Astrocyte of the spinal cord (primary cell): ENCODE measurements at regions not wholly inside any gene's neighbourhood (a gene's known extent, or its start where the extent isn't known, plus 50 kb on each side); places are given as distances from the start of the nearest gene placed in this dataset.

Experiments
- DNase-seq: peaks from one replicate; pipeline ENCODE4 v3.0.0; 2011; ENCODE audit warnings: low read depth, low spot score
- H3K4me3 ChIP-seq: 2 replicates; pipeline ENCODE4 v1.5.1; 2011; ENCODE audit warnings: low read depth, mild to moderate bottlenecking, low read length, moderate library complexity
- in situ Hi-C: cut with HindIII; loops from 2 replicates; pipeline ENCODE4 v1.10.0; 2017; ENCODE audit warnings: low sequenced_read_pairs
- TF ChIP-seq, protein P1 (sequence below): IDR thresholded peaks from 2 replicates; pipeline ENCODE4 v1.5.1; 2012; ENCODE audit warnings: low read depth, mild to moderate bottlenecking, low read length, inconsistent platforms

GRCh38 chr5:111977436-111977829 is 220.4 kb upstream of the NREP start:
- no peak overlapping the region for H3K4me3 ChIP-seq
- in situ Hi-C loops: no loop called here
- TF ChIP-seq, protein P1, sequence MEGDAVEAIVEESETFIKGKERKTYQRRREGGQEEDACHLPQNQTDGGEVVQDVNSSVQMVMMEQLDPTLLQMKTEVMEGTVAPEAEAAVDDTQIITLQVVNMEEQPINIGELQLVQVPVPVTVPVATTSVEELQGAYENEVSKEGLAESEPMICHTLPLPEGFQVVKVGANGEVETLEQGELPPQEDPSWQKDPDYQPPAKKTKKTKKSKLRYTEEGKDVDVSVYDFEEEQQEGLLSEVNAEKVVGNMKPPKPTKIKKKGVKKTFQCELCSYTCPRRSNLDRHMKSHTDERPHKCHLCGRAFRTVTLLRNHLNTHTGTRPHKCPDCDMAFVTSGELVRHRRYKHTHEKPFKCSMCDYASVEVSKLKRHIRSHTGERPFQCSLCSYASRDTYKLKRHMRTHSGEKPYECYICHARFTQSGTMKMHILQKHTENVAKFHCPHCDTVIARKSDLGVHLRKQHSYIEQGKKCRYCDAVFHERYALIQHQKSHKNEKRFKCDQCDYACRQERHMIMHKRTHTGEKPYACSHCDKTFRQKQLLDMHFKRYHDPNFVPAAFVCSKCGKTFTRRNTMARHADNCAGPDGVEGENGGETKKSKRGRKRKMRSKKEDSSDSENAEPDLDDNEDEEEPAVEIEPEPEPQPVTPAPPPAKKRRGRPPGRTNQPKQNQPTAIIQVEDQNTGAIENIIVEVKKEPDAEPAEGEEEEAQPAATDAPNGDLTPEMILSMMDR: no peak
- DNase-seq: no peak

GRCh38 chr5:111976705-111977435 is 219.9 kb upstream of the NREP start:
- TF ChIP-seq, protein P1: no peak
- peak; percentile 22 for DNase-seq
- H3K4me3 ChIP-seq: no peak overlapping the region
- in situ Hi-C loops: no loop called here

DNA sequence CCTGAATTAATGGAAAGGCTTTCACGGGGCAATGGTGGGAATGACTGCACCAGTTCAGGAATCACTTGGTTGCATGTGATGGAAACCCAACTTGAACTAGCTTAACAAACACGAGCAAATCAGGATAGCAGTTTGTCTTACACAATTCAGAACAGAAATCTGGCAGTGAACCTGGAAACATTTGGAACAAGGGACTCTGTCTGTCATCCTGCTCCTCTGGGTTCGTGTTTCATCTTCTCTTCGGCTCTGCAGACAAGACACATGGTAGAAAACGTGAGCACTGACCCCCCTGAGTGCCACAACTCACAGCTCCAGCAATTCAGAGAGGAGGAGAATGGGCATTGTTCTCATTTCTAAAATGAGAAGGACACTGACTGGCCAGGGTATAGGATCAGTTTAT is 218.1 kb upstream of the NREP start:
- in situ Hi-C loops: no loop called here
- DNase-seq: no peak

DNA sequence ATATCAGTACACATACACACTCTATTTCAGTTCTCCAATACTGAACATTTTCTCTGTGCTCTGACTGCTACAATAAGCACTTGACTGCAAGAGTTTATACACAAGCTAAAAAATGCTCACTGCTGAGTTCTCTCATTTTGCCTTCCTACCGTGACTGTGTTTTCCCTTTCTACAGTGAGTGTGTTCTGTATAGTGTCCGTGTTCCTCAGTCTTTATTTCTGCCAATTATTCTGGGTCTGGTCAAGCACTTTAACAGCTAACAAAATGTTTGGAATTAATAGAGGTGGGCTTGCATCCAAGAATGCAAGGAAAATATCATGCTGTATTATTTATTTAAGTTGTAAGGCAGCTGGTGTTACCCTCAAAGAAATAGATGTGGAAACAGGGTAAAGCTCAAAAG is 217.0 kb upstream of the NREP start:
- no peak overlapping the region for H3K4me3 ChIP-seq
- DNase-seq: peak; percentile 28
- in situ Hi-C loops: no loop called here
- TF ChIP-seq, protein P1: no peak

More for the DNA sequence above, 218.1 kb upstream of the NREP start:
- TF ChIP-seq, protein P1: no peak
- no peak overlapping the region for H3K4me3 ChIP-seq

DNA sequence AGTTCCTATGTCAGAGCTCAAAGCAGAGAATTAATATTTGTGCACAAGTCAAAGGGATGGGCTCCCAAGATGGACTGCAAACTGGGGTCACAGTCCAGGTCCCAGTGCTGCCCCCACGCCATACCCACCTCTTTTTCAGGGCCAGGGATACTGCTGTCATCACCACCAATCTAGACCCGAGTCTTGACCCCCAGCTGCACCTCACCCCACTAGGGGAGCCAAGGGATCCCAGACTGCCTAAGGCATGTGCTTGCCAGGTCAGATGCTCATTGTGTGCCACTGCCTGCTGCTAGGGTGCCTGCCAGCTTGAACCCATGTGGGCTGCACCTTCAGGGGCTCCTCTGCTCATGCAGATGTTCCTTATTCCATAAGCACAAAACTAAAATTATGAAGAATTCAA is 215.6 kb upstream of the NREP start:
- in situ Hi-C loops: no loop called here
- no peak for DNase-seq
- H3K4me3 ChIP-seq: no peak overlapping the region
- TF ChIP-seq, protein P1: no peak

- in situ Hi-C loops: no loop called here
- TF ChIP-seq, protein P1: no peak
- no peak for DNase-seq
- no peak overlapping the region for H3K4me3 ChIP-seq
Measured at GRCh38 chr5:111972080-111972479, 215.1 kb upstream of the NREP start.
